ENCODE measurements at regions not wholly inside any gene's neighbourhood (a gene's known extent, or its start where the extent isn't known, plus 50 kb on each side); places are given as distances from the start of the nearest gene placed in this dataset.
"Not testable (repeated sequence)": the region's sequence is repeated elsewhere in the genome, so short reads cannot be mapped to it uniquely, and the experiment has no call there.

DNA sequence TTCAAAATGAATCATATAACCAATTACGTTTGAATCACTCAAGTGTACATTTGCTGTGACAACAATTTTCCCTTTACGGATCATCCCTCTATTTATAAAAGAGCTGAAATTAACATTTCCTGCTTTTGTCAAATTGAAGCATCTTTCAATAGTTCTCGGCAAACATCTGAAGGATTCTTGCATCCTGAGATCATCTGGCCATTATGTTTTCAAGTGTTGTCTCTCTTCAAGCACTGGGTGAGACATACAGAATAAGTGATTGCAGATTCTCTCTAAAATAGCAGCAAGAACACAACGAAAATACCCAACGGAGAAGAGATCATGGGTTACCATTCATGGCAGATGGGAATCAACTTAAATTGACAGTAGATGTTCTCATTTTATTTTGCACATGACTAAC lies 283.4 kb upstream of the GRAMD2B start:
- H3K36me3 ChIP-seq: no peaks in the 10 kb centered on the region
- H3K4me1 ChIP-seq: peaks cover 0 to 7% (median 0%) of the 10 kb centered on the region in 4 donors
- no peak for TF ChIP-seq POLR2A (IDR thresholded peaks at IDR 0.05)
- TF ChIP-seq POLR2AphosphoS5 (IDR thresholded peaks at IDR 0.05): no peak
- TF ChIP-seq, protein P1, sequence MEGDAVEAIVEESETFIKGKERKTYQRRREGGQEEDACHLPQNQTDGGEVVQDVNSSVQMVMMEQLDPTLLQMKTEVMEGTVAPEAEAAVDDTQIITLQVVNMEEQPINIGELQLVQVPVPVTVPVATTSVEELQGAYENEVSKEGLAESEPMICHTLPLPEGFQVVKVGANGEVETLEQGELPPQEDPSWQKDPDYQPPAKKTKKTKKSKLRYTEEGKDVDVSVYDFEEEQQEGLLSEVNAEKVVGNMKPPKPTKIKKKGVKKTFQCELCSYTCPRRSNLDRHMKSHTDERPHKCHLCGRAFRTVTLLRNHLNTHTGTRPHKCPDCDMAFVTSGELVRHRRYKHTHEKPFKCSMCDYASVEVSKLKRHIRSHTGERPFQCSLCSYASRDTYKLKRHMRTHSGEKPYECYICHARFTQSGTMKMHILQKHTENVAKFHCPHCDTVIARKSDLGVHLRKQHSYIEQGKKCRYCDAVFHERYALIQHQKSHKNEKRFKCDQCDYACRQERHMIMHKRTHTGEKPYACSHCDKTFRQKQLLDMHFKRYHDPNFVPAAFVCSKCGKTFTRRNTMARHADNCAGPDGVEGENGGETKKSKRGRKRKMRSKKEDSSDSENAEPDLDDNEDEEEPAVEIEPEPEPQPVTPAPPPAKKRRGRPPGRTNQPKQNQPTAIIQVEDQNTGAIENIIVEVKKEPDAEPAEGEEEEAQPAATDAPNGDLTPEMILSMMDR (IDR thresholded peaks at IDR 0.05): no peak
- TF ChIP-seq EP300 (IDR thresholded peaks at IDR 0.05; ENCODE audit: low read depth): no peak
- H3K27me3 ChIP-seq: no peaks in the 10 kb centered on the region
- no peaks in the 10 kb centered on the region for H3K9me3 ChIP-seq
- DNase-seq: no peak
- no peak overlapping the region for H3K4me3 ChIP-seq
- 51 to 71% methylated on average over 5 of the region's 5 CpGs for WGBS, 2 donors (ENCODE audit: low coverage in 1 of 2)
- in situ Hi-C loops (cut with MboI; ENCODE audit: low pct_ligation_motif_present in 1 of 4, low pct_unique_long_range_greater_than_20kb in 1 of 4, low sequenced_read_pairs in 3 of 4): no loop called here
- intact Hi-C loops (cut with DNase I; ENCODE audit: low total_unique reads): no loop called here
- no peak overlapping the region for H3K27ac ChIP-seq

DNA sequence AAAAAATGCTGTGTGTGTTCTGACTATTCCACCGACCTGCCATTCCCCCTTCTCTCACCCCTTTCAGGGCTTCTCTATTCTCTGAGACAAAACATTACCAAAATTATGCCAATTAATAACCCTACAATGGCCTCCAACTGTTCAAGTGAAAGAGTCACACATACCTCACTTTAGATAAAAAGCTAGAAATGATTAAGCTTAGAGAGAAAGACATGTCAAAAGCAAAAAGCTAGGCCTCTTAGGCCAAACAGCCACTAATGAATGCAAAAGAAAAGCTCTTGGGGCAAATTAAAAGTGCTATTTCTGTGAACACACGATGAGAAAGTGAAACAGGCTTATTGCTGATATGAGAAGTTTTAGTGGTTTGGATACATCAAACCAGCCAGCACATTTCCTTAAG lies 279.6 kb upstream of the GRAMD2B start:
- intact Hi-C loops (cut with DNase I; ENCODE audit: low total_unique reads) (no loop called here), in situ Hi-C loops (cut with MboI; ENCODE audit: low pct_ligation_motif_present in 1 of 4, low pct_unique_long_range_greater_than_20kb in 1 of 4, low sequenced_read_pairs in 3 of 4) (no loop called here)
- H3K4me3 ChIP-seq: no peak overlapping the region
- no peaks in the 10 kb centered on the region for H3K9me3 ChIP-seq
- H3K36me3 ChIP-seq: no peaks in the 10 kb centered on the region
- TF ChIP-seq EP300 (IDR thresholded peaks at IDR 0.05; ENCODE audit: low read depth) (no peak), POLR2A (IDR thresholded peaks at IDR 0.05) (no peak), POLR2AphosphoS5 (IDR thresholded peaks at IDR 0.05) (no peak)
- TF ChIP-seq, protein P1 (IDR thresholded peaks at IDR 0.05): no peak
- 65 to 86% methylated on average over 2 of the region's 2 CpGs for WGBS, 2 donors (ENCODE audit: low coverage in 1 of 2)
- H3K27me3 ChIP-seq: no peaks in the 10 kb centered on the region
- no peak overlapping the region for H3K27ac ChIP-seq
- H3K4me1 ChIP-seq: peaks cover 0 to under 1% (median 0%) of the 10 kb centered on the region in 4 donors
- no peak for DNase-seq

DNA sequence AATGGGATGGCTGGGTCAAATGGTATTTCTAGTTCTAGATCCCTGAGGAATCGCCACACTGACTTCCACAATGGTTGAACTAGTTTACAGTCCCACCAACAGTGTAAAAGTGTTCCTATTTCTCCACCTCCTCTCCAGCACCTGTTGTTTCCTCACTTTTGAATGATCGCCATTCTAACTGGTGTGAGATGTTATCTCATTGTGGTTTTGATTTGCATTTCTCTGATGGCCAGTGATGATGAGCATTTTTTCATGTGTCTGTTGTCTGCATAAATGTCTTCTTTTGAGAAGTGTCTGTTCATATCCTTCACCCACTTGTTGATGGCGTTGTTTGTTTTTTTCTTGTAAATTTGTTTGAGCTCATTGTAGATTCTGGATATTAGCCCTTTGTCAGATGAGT lies 272.9 kb upstream of the GRAMD2B start:
- H3K9me3 ChIP-seq; H3K4me1 ChIP-seq; intact Hi-C loops (cut with DNase I; ENCODE audit: low total_unique reads); DNase-seq; in situ Hi-C loops (cut with MboI; ENCODE audit: low pct_ligation_motif_present in 1 of 4, low pct_unique_long_range_greater_than_20kb in 1 of 4, low sequenced_read_pairs in 3 of 4); H3K27me3 ChIP-seq; H3K4me3 ChIP-seq; H3K27ac ChIP-seq; H3K36me3 ChIP-seq: not testable (repeated sequence)
- 91 to 96% methylated on average over 2 to 3 of the region's 3 CpGs for WGBS, 2 donors (ENCODE audit: low coverage in 1 of 2)

DNA sequence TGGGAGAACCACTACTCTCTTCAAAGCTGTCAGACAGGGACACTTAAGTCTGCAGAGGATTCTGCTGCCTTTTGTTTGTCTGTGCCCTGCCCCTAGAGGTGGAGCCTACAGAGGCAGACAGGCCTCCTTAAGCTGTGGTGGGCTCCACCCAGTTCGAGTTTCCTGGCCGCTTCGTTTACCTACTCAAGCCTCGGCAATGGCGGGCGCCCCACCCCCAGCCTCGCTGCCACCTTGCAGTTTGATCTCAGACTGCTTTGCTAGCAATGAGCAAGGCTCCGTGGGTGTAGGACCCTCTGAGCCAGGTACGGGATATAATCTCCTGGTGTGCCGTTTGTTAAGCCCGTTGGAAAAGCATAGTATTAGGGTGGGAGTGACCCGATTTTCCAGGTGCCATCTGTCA lies 267.9 kb upstream of the GRAMD2B start:
- intact Hi-C loops (cut with DNase I; ENCODE audit: low total_unique reads); H3K36me3 ChIP-seq; DNase-seq; H3K4me3 ChIP-seq; H3K9me3 ChIP-seq; H3K27me3 ChIP-seq; H3K4me1 ChIP-seq; in situ Hi-C loops (cut with MboI; ENCODE audit: low pct_ligation_motif_present in 1 of 4, low pct_unique_long_range_greater_than_20kb in 1 of 4, low sequenced_read_pairs in 3 of 4); H3K27ac ChIP-seq: not testable (repeated sequence)
- 92% methylated on average over 12 of the region's 12 CpGs; no CpG with 5 or more reads in 1 of the 2 donors for WGBS, 2 donors (ENCODE audit: low coverage in 1 of 2)

DNA sequence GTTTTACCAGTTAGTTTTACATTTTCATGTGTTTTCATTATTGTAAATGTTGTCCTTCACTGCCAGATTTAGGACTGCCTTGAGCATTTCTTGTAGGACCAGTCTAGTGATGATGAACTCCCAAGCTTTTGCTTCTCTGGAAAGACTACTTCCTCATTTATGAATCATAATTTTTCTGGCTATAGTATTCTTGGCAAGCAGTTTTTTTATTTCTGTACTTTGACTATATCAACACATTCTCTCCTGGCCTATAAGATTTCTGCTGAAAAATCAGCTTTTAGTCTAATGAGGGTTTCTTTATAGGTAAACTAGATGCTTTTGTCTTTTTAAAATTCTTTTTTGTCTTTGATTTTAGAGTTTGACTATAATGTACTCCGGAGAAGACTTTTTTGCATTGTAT lies 256.8 kb upstream of the GRAMD2B start:
- 97 to 100% methylated on average over 1 of the region's 1 CpG for WGBS, 2 donors (ENCODE audit: low coverage in 1 of 2)
- TF ChIP-seq POLR2AphosphoS5 (IDR thresholded peaks at IDR 0.05) (no peak), EP300 (IDR thresholded peaks at IDR 0.05; ENCODE audit: low read depth) (no peak), POLR2A (IDR thresholded peaks at IDR 0.05) (no peak)
- TF ChIP-seq, protein P1 (IDR thresholded peaks at IDR 0.05): no peak
- Histone ChIP-seq H3K4me1 (no peaks in the 10 kb centered on the region), H3K4me3 (no peak overlapping the region), H3K36me3 (no peaks in the 10 kb centered on the region), H3K9me3 (peaks cover 10 to 19% of the 10 kb centered on the region in 2 donors), H3K27ac (no peak overlapping the region), H3K27me3 (no peaks in the 10 kb centered on the region)
- intact Hi-C loops (cut with DNase I; ENCODE audit: low total_unique reads) (no loop called here), in situ Hi-C loops (cut with MboI; ENCODE audit: low pct_ligation_motif_present in 1 of 4, low pct_unique_long_range_greater_than_20kb in 1 of 4, low sequenced_read_pairs in 3 of 4) (no loop called here)
- DNase-seq: no peak
